Neutrophil (primary cell): ENCODE measurements at regions not wholly inside any gene's neighbourhood (a gene's known extent, or its start where the extent isn't known, plus 50 kb on each side); places are given as distances from the start of the nearest gene placed in this dataset.

Experiments used
- H3K27ac ChIP-seq: fragments of 200-600 bp; sonication (generic); 2 replicates; pipeline ENCODE4 v1.5.1; 2016; ENCODE audit warnings: mild to moderate bottlenecking, moderate library complexity
- H3K27me3 ChIP-seq: fragments of 200-600 bp; sonication (generic); 2 replicates; pipeline ENCODE4 v1.6.0; 2016; ENCODE audit warnings: mild to moderate bottlenecking
- H3K36me3 ChIP-seq: fragments of 200-600 bp; sonication (generic); 2 replicates; pipeline ENCODE4 v1.5.1; 2017
- H3K4me1 ChIP-seq, 2 experiments: fragments of 200-600 bp in 1 of 2; sonication (generic) in 1 of 2; 1 replicate in 1 of 2; 2 replicates in 1 of 2; pipeline versions ENCODE4 v1.5.1 to v1.6.1; 2013 to 2016; ENCODE audit warnings: low read depth in 1 of 2, low read length in 1 of 2, mild to moderate bottlenecking in 1 of 2, moderate library complexity in 1 of 2; ENCODE audit not compliant: control insufficient read depth in 1 of 2, insufficient read depth in 1 of 2
- H3K4me3 ChIP-seq, 2 experiments: fragments of 200-600 bp in 1 of 2; sonication (generic) in 1 of 2; 1 replicate in 1 of 2; 2 replicates in 1 of 2; pipeline ENCODE4 v1.5.1; 2013 to 2016; ENCODE audit warnings: low read depth in 1 of 2, low read length in 1 of 2, mild to moderate bottlenecking in 1 of 2, moderate library complexity in 1 of 2
- H3K9me3 ChIP-seq: fragments of 200-600 bp; sonication (generic); 2 replicates; pipeline ENCODE4 v1.5.1; 2016
- TF ChIP-seq, protein P1 (sequence below): fragments of 200-600 bp; sonication (generic); IDR thresholded peaks from 2 replicates; pipeline ENCODE4 v1.5.1; 2016; ENCODE audit warnings: antibody characterized with exemption

DNA sequence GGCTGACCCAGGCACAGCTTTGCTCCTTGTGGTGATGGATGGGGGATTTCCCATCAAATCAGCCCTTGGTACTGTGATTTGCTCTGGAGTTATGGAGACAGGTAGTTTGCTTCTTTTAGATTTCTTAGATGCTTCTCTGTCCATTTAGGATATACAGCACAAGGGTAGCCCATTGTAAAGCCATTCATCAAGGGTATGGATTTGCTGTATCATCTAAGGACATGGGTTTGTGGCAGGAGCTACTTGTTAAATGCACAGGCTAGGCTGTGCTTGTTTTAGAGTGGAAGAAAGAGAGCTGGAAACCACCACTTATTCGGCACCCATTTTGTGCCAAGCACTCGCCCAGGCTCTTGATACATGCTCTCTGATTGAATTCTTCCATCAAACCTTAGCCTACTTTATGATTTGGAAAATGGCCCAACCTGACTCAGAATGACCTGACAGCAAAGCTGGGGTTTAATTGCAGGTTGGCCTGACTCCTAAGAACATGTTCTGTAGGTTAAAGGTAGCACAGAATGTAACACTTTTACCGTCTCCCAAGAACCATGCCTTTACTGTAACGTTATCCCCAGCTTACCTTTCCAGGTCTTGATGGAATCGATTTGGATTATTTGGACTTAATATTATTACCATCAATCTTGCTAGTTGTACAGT is 168.0 kb downstream of the SNX10 start:
- H3K4me3 ChIP-seq = no peak overlapping the region
- no peak overlapping the region for H3K27ac ChIP-seq
- H3K27me3 ChIP-seq = no peaks in the 10 kb centered on the region
- H3K9me3 ChIP-seq = no peaks in the 10 kb centered on the region
- H3K4me1 ChIP-seq = no peaks in the 10 kb centered on the region
- TF ChIP-seq, protein P1, sequence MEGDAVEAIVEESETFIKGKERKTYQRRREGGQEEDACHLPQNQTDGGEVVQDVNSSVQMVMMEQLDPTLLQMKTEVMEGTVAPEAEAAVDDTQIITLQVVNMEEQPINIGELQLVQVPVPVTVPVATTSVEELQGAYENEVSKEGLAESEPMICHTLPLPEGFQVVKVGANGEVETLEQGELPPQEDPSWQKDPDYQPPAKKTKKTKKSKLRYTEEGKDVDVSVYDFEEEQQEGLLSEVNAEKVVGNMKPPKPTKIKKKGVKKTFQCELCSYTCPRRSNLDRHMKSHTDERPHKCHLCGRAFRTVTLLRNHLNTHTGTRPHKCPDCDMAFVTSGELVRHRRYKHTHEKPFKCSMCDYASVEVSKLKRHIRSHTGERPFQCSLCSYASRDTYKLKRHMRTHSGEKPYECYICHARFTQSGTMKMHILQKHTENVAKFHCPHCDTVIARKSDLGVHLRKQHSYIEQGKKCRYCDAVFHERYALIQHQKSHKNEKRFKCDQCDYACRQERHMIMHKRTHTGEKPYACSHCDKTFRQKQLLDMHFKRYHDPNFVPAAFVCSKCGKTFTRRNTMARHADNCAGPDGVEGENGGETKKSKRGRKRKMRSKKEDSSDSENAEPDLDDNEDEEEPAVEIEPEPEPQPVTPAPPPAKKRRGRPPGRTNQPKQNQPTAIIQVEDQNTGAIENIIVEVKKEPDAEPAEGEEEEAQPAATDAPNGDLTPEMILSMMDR = no peak
- H3K36me3 ChIP-seq = no peaks in the 10 kb centered on the region

DNA sequence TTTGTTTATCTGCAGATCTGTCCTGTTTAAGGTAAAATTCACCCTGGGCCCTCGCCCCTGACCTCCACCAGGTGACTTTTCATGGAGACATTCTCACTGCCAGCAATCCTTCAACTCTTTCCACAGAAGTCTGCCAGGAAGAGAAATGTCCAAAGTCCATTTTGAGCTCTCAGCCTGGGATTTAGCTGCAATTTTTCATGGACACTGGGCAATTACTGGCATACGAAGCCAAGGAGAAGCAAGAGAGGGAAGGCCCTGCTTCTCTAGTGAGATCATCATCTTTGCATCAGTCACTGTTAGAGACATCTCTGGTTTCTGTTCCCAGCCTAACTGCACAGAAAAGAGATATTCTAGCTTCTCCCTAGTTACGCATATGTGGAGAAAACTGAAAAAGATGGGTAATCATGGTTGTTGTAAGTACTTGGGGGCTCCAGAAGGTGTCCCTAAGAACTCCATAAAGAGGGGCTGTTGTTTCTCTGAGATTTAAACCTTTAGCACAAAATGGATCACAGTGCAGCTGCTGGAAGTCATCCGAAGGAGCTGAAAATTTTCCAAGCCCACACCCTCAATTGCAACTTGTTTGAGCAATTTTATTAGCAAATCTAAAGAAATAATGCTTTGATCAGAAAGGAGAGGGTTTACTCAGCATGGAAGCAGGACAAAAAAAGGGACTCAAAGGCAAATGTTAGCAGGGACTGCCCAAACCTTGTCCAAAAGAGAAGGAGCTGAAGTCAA is 168.9 kb downstream of the SNX10 start:
- no peaks in the 10 kb centered on the region for H3K9me3 ChIP-seq
- no peaks in the 10 kb centered on the region for H3K4me1 ChIP-seq
- no peaks in the 10 kb centered on the region for H3K36me3 ChIP-seq
- H3K27me3 ChIP-seq = no peaks in the 10 kb centered on the region
- TF ChIP-seq, protein P1 = no peak
- H3K27ac ChIP-seq = no peak overlapping the region
- no peak overlapping the region for H3K4me3 ChIP-seq

DNA sequence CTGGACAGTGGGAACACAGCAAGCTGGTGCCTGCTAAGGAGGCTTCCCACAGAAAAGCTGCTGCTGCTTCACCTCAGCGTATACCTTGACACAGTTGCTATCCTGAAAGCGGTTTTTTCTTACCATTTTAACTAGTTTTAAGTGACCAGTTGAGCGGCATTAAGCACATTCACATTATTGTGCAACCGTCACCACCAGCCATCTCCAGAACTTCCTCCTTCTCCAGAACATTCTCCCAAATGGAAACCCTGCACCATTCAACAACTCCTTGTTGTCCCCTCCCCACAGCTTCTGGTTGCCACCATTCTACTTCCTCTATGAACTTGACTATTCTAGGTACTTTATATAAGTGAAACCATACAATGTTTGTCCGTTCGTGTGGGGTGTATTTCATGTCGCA is 169.9 kb downstream of the SNX10 start:
- no peaks in the 10 kb centered on the region for H3K4me1 ChIP-seq
- no peaks in the 10 kb centered on the region for H3K36me3 ChIP-seq
- H3K27me3 ChIP-seq = no peaks in the 10 kb centered on the region
- H3K9me3 ChIP-seq = no peaks in the 10 kb centered on the region
- H3K27ac ChIP-seq = no peak overlapping the region
- no peak overlapping the region for H3K4me3 ChIP-seq
- TF ChIP-seq, protein P1 = no peak

DNA sequence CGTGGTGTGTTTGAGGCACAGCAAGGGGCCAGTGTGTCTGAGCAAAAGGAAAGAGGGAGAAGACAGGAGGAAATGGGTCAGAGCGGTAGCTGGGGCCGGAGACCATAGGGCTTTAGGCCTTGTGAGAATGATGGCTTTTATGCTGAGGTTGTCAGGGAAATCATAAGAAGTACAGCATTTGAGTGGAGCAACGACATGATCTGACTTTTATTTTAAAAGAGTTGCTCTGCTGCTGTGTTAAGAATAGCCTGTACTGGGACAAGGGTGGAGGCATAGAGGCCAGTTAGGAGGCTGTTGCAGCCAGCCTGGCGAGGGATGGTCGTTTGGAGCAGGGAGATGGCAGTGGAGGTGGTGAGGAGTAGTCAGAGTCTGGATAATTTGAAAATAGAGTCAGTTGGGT is 174.3 kb downstream of the SNX10 start:
- Histone ChIP-seq H3K36me3 (no peaks in the 10 kb centered on the region), H3K4me1 (no peaks in the 10 kb centered on the region), H3K27me3 (peaks cover 21% of the 10 kb centered on the region), H3K9me3 (no peaks in the 10 kb centered on the region), H3K27ac (no peak overlapping the region), H3K4me3 (no peak overlapping the region)
- TF ChIP-seq, protein P1 = no peak

DNA sequence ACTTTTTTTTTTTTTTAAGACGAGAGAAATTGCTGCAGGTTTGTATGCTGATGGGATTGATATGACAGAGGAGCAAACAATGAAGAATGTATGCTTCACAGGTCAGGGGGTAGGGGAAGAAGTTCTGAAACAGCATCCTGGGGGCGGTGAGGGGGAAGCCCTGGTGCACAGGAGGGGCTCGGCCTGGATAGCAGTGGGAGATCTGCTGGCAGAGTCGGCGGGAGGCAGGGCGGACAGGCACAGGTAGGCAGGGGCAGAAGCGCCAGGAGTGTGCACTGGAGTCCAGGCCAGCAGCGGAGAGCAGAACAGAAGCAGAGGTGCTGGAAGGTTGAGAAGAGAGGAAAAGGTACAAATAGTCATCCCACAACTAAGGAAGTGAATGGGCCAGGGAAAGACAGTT is 175.4 kb downstream of the SNX10 start:
- TF ChIP-seq, protein P1 = no peak
- H3K27ac ChIP-seq = no peak overlapping the region
- no peaks in the 10 kb centered on the region for H3K9me3 ChIP-seq
- H3K4me1 ChIP-seq = no peaks in the 10 kb centered on the region
- H3K27me3 ChIP-seq = peaks cover 26% of the 10 kb centered on the region
- H3K36me3 ChIP-seq = no peaks in the 10 kb centered on the region
- H3K4me3 ChIP-seq = no peak overlapping the region
